HepG2 (cell line): ENCODE measurements at regions not wholly inside any gene's neighbourhood (a gene's known extent, or its start where the extent isn't known, plus 50 kb on each side); places are given as distances from the start of the nearest gene placed in this dataset.
A peak's percentile ranks its signal among the peaks of the same experiment; 100 is the strongest.
"Not testable (repeated sequence)": the region's sequence is repeated elsewhere in the genome, so short reads cannot be mapped to it uniquely, and the experiment has no call there.

Experiments used
- ATAC-seq: fragments of 200-7000 bp; cut with Tn5 transposase; 3 replicates; pipeline ENCODE4 v1.9.1; 2020; ENCODE audit warnings: mild to moderate bottlenecking, moderate library complexity
- BruUV-seq: library from RNA; stranded (reverse); fragments of 400-500 nt; replicated peaks from 2 replicates; lab custom pipeline; 2021; lab: Mats Ljungman, UMichigan
- CTCF ChIA-PET: fragments of 300-600 bp; formaldehyde crosslinking; extraction: SDS; loops from one replicate; lab custom pipeline; 2021; ENCODE audit warnings: low total read pairs, inconsistent platforms, low intra/inter-chr PET ratio; lab: Yijun Ruan, JAX
- POLR2A ChIA-PET: fragments of 350-600 bp; sonication (Branson Sonifier 250); formaldehyde crosslinking; loops from one replicate; lab custom pipeline; 2020; ENCODE audit warnings: antibody characterized with exemption, inconsistent platforms; lab: Yijun Ruan, JAX
- DNase-seq: peaks from one replicate; pipeline ENCODE4 v3.0.0-alpha.2; 2015; ENCODE audit warnings: low spot score
- FAIRE-seq: peaks from 3 replicates; lab custom pipeline; 2011; peaks lifted over from hg19 to GRCh38; lab: Jason Lieb, UNC
- H2AFZ ChIP-seq: one replicate; pipeline ENCODE4 v1.6.1; 2011; ENCODE audit warnings: low read length, inconsistent platforms
- H3K27ac ChIP-seq: fragments of 300-600 bp; 3 replicates; pipeline ENCODE4 v1.8.0; 2011; ENCODE audit warnings: mixed run types, mild to moderate bottlenecking, mixed read lengths, low read length, inconsistent platforms; ENCODE audit not compliant: insufficient read depth; ENCODE audit errors: extremely low read length
- H3K27me3 ChIP-seq, 2 experiments: fragments of 200-600 bp in 1 of 2; 2 replicates in 1 of 2; 3 replicates in 1 of 2; pipeline versions ENCODE4 v1.6.0 to v1.8.0; 2011; ENCODE audit warnings: low read length in 2 of 2, mild to moderate bottlenecking in 2 of 2, moderate library complexity in 2 of 2, inconsistent platforms in 1 of 2; ENCODE audit not compliant: insufficient read depth in 2 of 2, control insufficient read depth in 1 of 2
- H3K36me3 ChIP-seq, 2 experiments: fragments of 200-600 bp in 1 of 2; replicated peaks in 1 of 2; 2 replicates in 1 of 2; 3 replicates in 1 of 2; pipeline versions ENCODE4 v1.5.1 to v1.8.0; 2011; ENCODE audit warnings: low read length in 2 of 2, inconsistent platforms in 1 of 2; ENCODE audit not compliant: insufficient read depth in 2 of 2, control insufficient read depth in 1 of 2
- H3K4me1 ChIP-seq: 2 replicates; pipeline ENCODE4 v1.5.1; 2012; ENCODE audit warnings: low read length, inconsistent platforms; ENCODE audit not compliant: insufficient read depth
- H3K4me2 ChIP-seq: 2 replicates; pipeline ENCODE4 v1.6.0; 2011; ENCODE audit warnings: low read depth, low read length, inconsistent platforms
- H3K4me3 ChIP-seq, 3 experiments: fragments of 200-600 bp in 1 of 3; sonication (generic), shearing (Covaris generic) in 1 of 3; replicated peaks in 1 of 3; 2 replicates each; pipeline ENCODE4 v1.5.1; 2011 to 2016; ENCODE audit warnings: low read length in 3 of 3, inconsistent platforms in 2 of 3, low read depth in 2 of 3, mild to moderate bottlenecking in 2 of 3, control low read depth in 1 of 3, mixed read lengths in 1 of 3; ENCODE audit not compliant: insufficient read depth in 1 of 3
- H3K79me2 ChIP-seq: one replicate; pipeline ENCODE4 v1.6.1; 2011; ENCODE audit warnings: low read length, inconsistent platforms; ENCODE audit not compliant: insufficient read depth
- H3K9ac ChIP-seq: 2 replicates; pipeline ENCODE4 v1.6.0; 2011; ENCODE audit warnings: mild to moderate bottlenecking, low read depth, low read length, inconsistent platforms; ENCODE audit not compliant: insufficient read depth
- H3K9me3 ChIP-seq: 2 replicates; pipeline ENCODE4 v1.5.1; 2012; ENCODE audit warnings: mild to moderate bottlenecking, low read length
- H4K20me1 ChIP-seq: 2 replicates; pipeline ENCODE4 v1.6.0; 2011; ENCODE audit warnings: inconsistent platforms, mild to moderate bottlenecking, low read length, moderate library complexity; ENCODE audit not compliant: insufficient read depth
- BRCA1 ChIP-seq: sonication (generic); formaldehyde crosslinking; IDR thresholded peaks from 2 replicates; pipeline ENCODE4 v1.4.0; 2020; ENCODE audit warnings: missing genetic modification reagents
- FOXA3 ChIP-seq: IDR thresholded peaks from 2 replicates; pipeline ENCODE4 v1.6.1; 2016; ENCODE audit warnings: missing genetic modification reagents, missing compliant biosample characterization
- KDM2A ChIP-seq: sonication (generic); formaldehyde crosslinking; IDR thresholded peaks from 2 replicates; pipeline ENCODE4 v1.4.0; 2020; ENCODE audit warnings: low read depth, missing genetic modification reagents, borderline replicate concordance
- MED1 ChIP-seq: sonication (generic); formaldehyde crosslinking; IDR thresholded peaks from 2 replicates; pipeline ENCODE4 v1.4.0; 2020; ENCODE audit warnings: missing genetic modification reagents
- MTA1 ChIP-seq: sonication (generic); formaldehyde crosslinking; IDR thresholded peaks from 2 replicates; pipeline ENCODE4 v1.4.0; 2020; ENCODE audit warnings: missing genetic modification reagents, mild to moderate bottlenecking, borderline replicate concordance
- MZF1 ChIP-seq: sonication (generic); formaldehyde crosslinking; IDR thresholded peaks from 2 replicates; pipeline ENCODE4 v1.8.1; 2023; ENCODE audit warnings: mild to moderate bottlenecking, missing genetic modification reagents, borderline replicate concordance
- NFIC ChIP-seq: IDR thresholded peaks from 2 replicates; pipeline ENCODE4 v1.6.1; 2012; ENCODE audit warnings: mild to moderate bottlenecking, low read length, inconsistent platforms
- NONO ChIP-seq, 2 experiments: fragments of 450-650 bp in 1 of 2; sonication (generic) in 1 of 2; formaldehyde crosslinking in 1 of 2; IDR thresholded peaks in 1 of 2; conservative IDR thresholded peaks in 1 of 2; 2 replicates each; pipeline versions ENCODE4 v1.6.1 to v1.8.0; 2017 to 2022; ENCODE audit warnings: mild to moderate bottlenecking in 1 of 2, missing genetic modification reagents in 1 of 2, moderate library complexity in 1 of 2
- PAX8 ChIP-seq: sonication (generic); formaldehyde crosslinking; IDR thresholded peaks from 2 replicates; pipeline ENCODE4 v1.8.0; 2022; ENCODE audit warnings: mild to moderate bottlenecking, missing genetic modification reagents, borderline replicate concordance
- SAP130 ChIP-seq: IDR thresholded peaks from 2 replicates; pipeline ENCODE4 v1.6.1; 2016; ENCODE audit warnings: low read depth
- YY1 ChIP-seq: IDR thresholded peaks from 2 replicates; pipeline ENCODE4 v1.6.1; 2011; ENCODE audit warnings: low read length, low read depth, moderate library complexity, mild to moderate bottlenecking; ENCODE audit not compliant: insufficient read depth, insufficient replicate concordance
- ZNF44 ChIP-seq: sonication (generic); formaldehyde crosslinking; IDR thresholded peaks from 2 replicates; pipeline ENCODE4 v1.5.1; 2020; ENCODE audit warnings: mild to moderate bottlenecking, missing genetic modification reagents
- ZNF562 ChIP-seq: sonication (generic); formaldehyde crosslinking; IDR thresholded peaks from 2 replicates; pipeline ENCODE4 v1.8.0; 2022; ENCODE audit warnings: missing genetic modification reagents, borderline replicate concordance
- ZNF598 ChIP-seq: sonication (generic); formaldehyde crosslinking; IDR thresholded peaks from 2 replicates; pipeline ENCODE4 v1.5.1; 2020; ENCODE audit warnings: mild to moderate bottlenecking, missing genetic modification reagents, borderline replicate concordance
- WGBS: methylation state at CpG from one replicate; pipeline ENCODE4 v1.1.6; 2017; ENCODE audit warnings: low lambda C conversion rate; 5-methylcytosine and 5-hydroxymethylcytosine counted together
- in situ Hi-C: cut with HindIII; loops from 2 replicates; pipeline ENCODE4 v1.10.0; 2017; ENCODE audit warnings: low pct_unique_long_range_greater_than_20kb; ENCODE audit not compliant: extremely low pct_ligation_motif_present
- intact Hi-C: fragments of 100-400 bp; cut with micrococcal nuclease; formaldehyde crosslinking; loops from one replicate; pipeline ENCODE4 v1.10.0; 2022; ENCODE audit not compliant: unreplicated experiment

DNA sequence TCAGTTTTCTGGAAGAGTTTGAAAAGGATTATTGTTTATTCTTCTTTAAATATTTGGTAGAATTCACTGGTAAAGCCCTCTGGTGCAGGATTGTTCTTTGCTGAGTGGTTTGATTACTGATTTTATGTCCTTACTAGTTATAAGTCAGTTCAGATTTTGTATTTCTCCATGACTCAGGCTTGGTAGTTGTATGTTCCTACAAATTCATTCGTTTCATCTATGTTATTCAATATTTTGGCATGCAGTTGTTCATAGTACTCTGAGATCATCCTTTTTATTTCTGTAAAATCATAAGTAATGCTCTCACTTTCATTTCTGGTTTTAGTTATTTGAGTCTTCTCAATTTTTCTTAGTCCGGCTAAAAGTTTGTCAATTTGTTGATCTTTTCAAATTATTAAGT is 58.1 kb upstream of the CRYM start:
- POLR2A ChIA-PET: no interaction called here
- no peak for FAIRE-seq

DNA sequence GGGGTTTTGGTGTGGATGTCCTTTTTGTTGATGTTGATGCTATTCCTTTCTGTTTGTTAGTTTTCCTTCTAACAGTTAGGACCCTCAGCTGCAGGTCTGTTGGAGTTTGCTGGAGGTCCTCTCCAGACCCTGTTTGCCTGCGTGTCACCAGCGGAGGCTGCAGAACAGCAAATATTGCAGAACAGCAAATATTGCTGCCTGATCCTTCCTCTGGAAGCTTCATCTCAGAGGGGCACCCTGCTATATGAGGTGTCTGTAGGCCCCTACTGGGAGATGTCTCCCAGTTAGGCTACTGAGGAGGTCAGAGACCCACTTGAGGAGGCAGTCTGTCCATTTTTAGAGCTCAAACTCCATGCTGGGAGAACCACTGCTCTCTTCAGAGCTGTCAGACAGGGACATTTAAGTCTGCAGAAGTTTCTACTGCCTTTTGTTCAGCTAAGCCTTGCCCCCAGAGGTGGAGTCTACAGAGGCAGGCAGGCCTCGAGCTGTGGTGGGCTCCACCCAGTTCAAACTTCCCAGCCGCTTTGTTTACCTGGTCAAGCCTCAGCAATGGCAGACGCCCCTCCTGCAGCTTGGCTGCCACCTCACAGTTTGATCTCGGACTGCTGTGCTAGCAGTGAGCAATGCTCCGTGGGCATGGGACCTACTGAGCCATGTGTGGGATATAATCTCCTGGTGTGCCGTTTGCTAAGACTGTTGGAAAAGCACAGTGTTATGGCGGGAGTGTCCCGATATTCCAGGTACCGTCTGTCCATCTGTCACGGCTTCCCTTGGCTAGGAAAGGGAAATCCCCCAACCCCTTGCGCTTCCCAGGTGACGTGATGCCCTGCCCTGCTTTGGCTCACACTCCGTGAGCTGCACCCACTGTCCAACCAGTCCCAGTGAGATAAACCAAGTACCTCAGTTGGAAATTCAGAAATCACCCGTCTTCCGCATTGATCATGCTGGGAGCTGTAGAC is 56.4 kb upstream of the CRYM start:
- H3K4me3 ChIP-seq: peak overlapping the region; percentile 40 to 69 (median 49)
- H3K36me3 ChIP-seq; H3K9me3 ChIP-seq; CTCF ChIA-PET; H3K27me3 ChIP-seq; intact Hi-C loops; H3K79me2 ChIP-seq; BruUV-seq; H4K20me1 ChIP-seq; in situ Hi-C loops; TF ChIP-seq NONO (IDR thresholded peaks at IDR 0.05): not testable (repeated sequence)
- peak overlapping the region; percentile 63 for H3K9ac ChIP-seq
- WGBS: 43% methylated on average over 15 of the region's 17 CpGs
- H3K4me2 ChIP-seq: peak overlapping the region; percentile 86
- POLR2A ChIA-PET: interaction anchor here (1.4 to 2.4 kb wide), 2 partner anchors 33 to 101 kb away, joined by 4 to 10 read pairs; partner anchors contain the start of gene ANKS4B
- ATAC-seq: peak; percentile 80
- peak overlapping the region; percentile 73 for H3K27ac ChIP-seq
- H2AFZ ChIP-seq: peak overlapping the region; percentile 75
- DNase-seq: peak; percentile 83
- H3K4me1 ChIP-seq: peaks cover 64% of the 10 kb centered on the region
- FAIRE-seq: peak; percentile 21
- peak; percentile 52 for TF ChIP-seq SAP130
- 0 out of 2 replicates have a peak, but pooled peaks have one; percentile 35 for TF ChIP-seq BRCA1 (CRISPR knock-in tag)
- peak; percentile 33; the same call in 1 of the 2 replicates for TF ChIP-seq KDM2A (CRISPR knock-in tag)
- peak; percentile 37 for TF ChIP-seq FOXA3 (CRISPR knock-in tag)
- peak; percentile 43 for TF ChIP-seq MED1 (CRISPR knock-in tag)
- peak; percentile 75; the same call in 1 of the 2 replicates for TF ChIP-seq ZNF44 (CRISPR knock-in tag)
- TF ChIP-seq PAX8 (CRISPR knock-in tag): peak; percentile 49; the same call in 1 of the 2 replicates
- peak; percentile 66; the same call in 1 of the 2 replicates for TF ChIP-seq MZF1
- TF ChIP-seq ZNF598 (CRISPR knock-in tag): peak; percentile 91; the same call in 1 of the 2 replicates
- TF ChIP-seq MTA1: peak; percentile 75
- TF ChIP-seq NONO (CRISPR knock-in tag; conservative IDR thresholded peaks at IDR 0.05): peak; percentile 74; the same call in 1 of the 2 replicates
- peak; percentile 85 for TF ChIP-seq YY1

More for the DNA sequence above, 58.1 kb upstream of the CRYM start:
- BruUV-seq: no TSS peak
- H2AFZ ChIP-seq: no peak overlapping the region
- CTCF ChIA-PET: no interaction called here
- H3K4me2 ChIP-seq: peak overlapping the region; percentile 5; the same call in 1 of the 2 replicates
- WGBS: 93% methylated on average over 2 of the region's 2 CpGs
- no peak overlapping the region for H3K9ac ChIP-seq
- peaks cover 2% of the 10 kb centered on the region for H3K79me2 ChIP-seq
- H3K27ac ChIP-seq: no peak overlapping the region
- ATAC-seq (no peak), DNase-seq (no peak)
- H3K36me3 ChIP-seq: no peaks in the 10 kb centered on the region
- H3K4me3 ChIP-seq: no peak overlapping the region
- no peaks in the 10 kb centered on the region for H3K27me3 ChIP-seq
- H3K9me3 ChIP-seq: no peaks in the 10 kb centered on the region
- no peak for TF ChIP-seq ZNF562 (CRISPR knock-in tag)
- 0 out of 2 replicates have a peak, but pooled peaks have one; percentile 2 for TF ChIP-seq NFIC
- H4K20me1 ChIP-seq: no peaks in the 10 kb centered on the region
- in situ Hi-C loops (no loop called here), intact Hi-C loops (no loop called here)
- H3K4me1 ChIP-seq: peaks cover 70% of the 10 kb centered on the region
